HG03103 (cell line): ENCODE measurements at regions not wholly inside any gene's neighbourhood (a gene's known extent, or its start where the extent isn't known, plus 50 kb on each side); places are given as distances from the start of the nearest gene placed in this dataset.
"Not testable (repeated sequence)": the region's sequence is repeated elsewhere in the genome, so short reads cannot be mapped to it uniquely, and the experiment has no call there.

Experiments used
- ATAC-seq: cut with Tn5 transposase; IDR thresholded peaks from one replicate; pipeline ENCODE4 v1.9.1; 2021; ENCODE audit warnings: low read depth; ENCODE audit not compliant: unreplicated experiment

DNA sequence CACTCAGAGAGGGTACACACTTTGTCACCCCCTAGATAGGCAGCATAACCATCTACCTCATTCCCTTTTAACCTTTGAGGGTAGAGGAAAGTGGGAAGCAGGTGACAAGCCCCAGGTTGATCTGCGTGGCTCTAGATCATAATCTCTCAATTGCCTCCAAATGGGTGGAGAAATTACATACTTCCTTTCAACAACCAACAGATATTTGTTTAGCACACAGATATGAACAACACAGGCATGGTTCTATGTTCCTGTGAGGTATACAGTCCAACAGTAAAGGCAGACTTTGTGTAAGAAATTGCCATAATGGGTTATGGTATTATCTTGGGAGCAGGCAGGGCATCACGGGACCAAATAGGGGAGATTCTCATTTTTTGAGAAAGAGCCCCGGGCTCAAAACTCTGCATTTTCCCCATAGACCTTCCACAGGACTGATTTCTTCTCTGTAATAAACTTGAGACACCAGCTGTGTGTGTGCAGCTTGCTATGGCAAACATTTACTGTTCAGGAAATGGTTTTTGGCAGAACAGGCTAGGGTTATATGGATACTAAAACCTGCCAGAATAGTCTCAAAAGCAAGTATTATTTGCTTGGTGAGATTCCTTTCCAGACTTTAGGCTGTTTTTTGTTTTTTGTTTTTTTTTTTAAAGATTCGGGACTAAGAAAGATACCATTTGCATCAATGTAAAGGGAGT is 126.2 kb downstream of the CD164 start:
- ATAC-seq: no peak

GRCh38 chr6:109255087-109255486 is 127.2 kb downstream of the CD164 start:
- no peak for ATAC-seq

GRCh38 chr6:109253366-109253765 is 128.9 kb downstream of the CD164 start:
- no peak for ATAC-seq

- ATAC-seq: no peak
Observed at GRCh38 chr6:109252261-109253041, 129.8 kb downstream of the CD164 start.

DNA sequence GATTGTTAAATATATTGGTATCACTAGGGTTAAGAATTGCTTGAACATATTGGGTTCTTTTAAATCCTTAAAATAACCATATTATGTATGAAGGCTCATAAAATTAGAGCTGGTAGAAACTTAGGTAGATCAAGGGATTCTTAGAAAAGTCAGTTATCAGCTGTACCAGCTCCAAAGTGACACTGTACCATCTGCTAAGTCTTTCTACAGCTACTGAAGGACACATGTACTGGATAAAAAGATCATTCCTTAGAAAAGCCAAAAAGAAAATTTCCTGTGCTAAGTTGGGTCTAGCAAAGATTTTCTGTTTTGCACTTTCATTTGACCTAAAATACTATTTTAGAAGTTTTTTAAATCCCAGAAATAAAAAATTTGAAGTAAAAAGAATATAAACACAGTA is 130.4 kb downstream of the CD164 start:
- ATAC-seq: no peak

GRCh38 chr6:109250544-109251156 is 131.6 kb downstream of the CD164 start:
- not testable (repeated sequence) for ATAC-seq

DNA sequence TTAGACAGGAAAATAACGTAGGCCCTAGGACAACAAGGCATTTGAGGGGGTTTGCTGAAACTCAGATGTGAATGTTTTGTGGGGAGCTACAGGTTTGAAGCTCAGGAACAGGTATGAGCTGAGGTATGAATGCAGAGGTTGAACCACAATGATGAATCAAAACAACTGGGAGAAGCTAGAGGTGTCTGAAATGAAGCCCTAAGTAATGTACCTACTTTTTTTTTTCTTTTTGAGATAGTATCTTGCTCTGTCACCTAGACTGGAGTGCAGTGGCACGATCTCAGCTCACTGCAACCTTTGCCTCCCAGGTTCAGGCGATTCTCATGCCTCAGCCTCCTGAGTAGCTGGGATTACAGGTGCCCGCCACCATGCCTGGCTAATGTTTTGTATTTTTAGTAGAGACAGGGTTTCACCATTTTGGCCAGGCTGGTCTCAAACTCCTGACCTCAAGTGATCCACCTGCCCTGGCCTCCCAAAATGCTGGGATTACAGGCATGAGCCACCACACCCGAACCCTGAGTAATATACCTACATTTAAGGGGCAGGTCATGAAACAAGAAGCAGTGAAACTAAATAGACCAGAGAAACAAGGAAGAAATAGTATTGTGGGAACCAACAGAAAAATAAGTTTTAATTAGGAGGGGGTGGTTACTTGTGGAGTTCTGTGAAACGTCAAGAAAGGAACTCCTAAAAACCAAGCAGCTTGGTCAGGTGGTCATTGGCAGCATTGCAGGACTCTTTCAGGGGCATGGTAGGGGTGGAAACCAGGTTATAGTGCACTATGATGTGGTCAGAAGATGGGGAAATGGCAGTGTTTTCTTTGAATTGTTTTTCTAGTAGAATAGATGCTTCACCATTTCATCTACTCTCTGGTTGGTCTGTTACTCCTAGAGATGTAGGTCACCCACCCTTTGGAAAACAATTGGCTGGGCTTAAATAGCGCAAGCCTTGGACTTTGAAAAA is 138.1 kb downstream of the CD164 start:
- ATAC-seq: no peak

- no peak for ATAC-seq
Observed at GRCh38 chr6:109242925-109243324, 139.3 kb downstream of the CD164 start.

DNA sequence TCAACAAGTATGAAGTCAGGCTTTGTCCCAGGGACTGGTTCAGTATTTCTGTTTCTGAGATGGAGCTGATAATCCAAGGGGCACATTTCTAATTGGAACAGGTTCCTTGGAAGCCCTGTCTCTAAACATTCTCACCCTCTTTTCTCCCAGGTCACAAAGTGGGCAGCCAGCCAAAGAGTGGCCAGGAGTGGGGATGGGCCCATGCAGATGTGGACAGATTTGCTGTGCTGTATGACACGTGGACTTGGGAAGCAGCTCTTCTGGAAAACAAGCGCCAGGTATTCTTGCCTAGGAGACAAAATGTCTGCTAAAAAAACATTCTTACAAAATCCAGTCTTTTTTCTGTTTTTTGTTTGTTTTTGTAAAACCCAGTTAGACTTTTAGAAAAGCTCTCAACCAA is 140.2 kb downstream of the CD164 start:
- no peak for ATAC-seq

GRCh38 chr6:109241199-109241598 is 141.1 kb downstream of the CD164 start:
- no peak for ATAC-seq

DNA sequence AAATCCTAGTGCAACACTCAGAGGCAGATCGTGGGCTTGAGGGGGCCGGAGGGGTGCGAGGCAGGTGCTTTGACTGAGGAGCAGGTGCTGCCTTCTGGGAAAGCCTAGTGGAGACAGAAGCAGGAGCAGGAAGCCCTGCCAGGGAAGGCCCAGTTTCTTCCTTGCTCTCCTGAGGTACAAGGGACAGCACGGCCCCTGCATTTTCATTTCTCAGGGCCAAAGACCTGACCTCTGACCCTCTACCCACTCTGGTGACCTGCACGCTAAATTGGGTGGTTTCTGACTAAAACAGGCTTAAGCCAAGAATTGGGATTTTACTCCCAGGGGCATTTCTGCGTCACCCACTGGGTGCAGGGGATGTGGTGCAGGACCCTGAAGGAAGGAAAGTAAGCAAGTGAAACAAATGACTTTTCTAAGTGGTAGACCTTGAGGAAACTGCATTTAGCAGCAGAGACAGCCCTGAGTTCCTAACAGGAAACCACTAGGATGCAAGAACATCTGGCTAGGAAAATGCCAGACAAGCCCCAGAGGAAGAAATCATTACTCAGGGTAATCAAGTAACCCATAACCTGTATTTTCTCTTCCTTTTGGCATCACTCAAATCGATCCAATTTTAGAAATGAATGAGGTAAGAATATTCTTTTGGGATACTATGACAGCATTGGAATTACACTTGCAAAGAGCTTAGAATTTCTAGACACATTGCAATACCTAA is 141.7 kb downstream of the CD164 start:
- no peak for ATAC-seq

GRCh38 chr6:109239651-109240321 is 142.5 kb downstream of the CD164 start:
- no peak for ATAC-seq

GRCh38 chr6:109239160-109239559 is 143.1 kb downstream of the CD164 start:
- ATAC-seq: no peak

- ATAC-seq: no peak
Observed at GRCh38 chr6:109238396-109238795, 143.1 kb downstream of the CEP57L1 start.

GRCh38 chr6:109237986-109238329 is 142.7 kb downstream of the CEP57L1 start:
- no peak for ATAC-seq

- ATAC-seq: no peak
Observed at GRCh38 chr6:109237077-109237985, 142.0 kb downstream of the CEP57L1 start.

GRCh38 chr6:109236115-109237076 is 141.1 kb downstream of the CEP57L1 start:
- no peak for ATAC-seq
